ENCODE measurements at regions not wholly inside any gene's neighbourhood (a gene's known extent, or its start where the extent isn't known, plus 50 kb on each side); places are given as distances from the start of the nearest gene placed in this dataset.

GRCh38 chr3:24683090-24683489 lies 188.4 kb upstream of the THRB start:
- H3K4me3 ChIP-seq (ENCODE audit: control insufficient read depth in 1 of 7, extremely low read depth in 1 of 7, insufficient read depth in 4 of 7, low read depth in 2 of 7, low read length in 6 of 7), result no peak overlapping the region
- peaks cover 0 to 2% (median 0%) of the 10 kb centered on the region in 5 experiments for H3K27me3 ChIP-seq (replicated peaks in 2 of 5; ENCODE audit: control insufficient read depth in 4 of 5, insufficient read depth in 5 of 5, low read length in 4 of 5)
- no peak for DNase-seq
- no peaks in the 10 kb centered on the region for H3K36me3 ChIP-seq (ENCODE audit: control insufficient read depth in 4 of 4, insufficient read depth in 4 of 4, low read length in 3 of 4)
- ChIA-PET CTCF (interaction anchor here (0.9 to 7.8 kb wide), 22 partner anchors 9 to 756 kb away, joined by 3 to 52 read pairs (median 4); no protein-coding TSS in a partner anchor), POLR2A (no interaction called here)
- WGBS (ENCODE audit: insufficient coverage), result 97% methylated on average over 4 of the region's 5 CpGs
- H3K27ac ChIP-seq (ENCODE audit: insufficient read depth in 1 of 2, low read depth in 1 of 2, low read length in 2 of 2, poor library complexity in 1 of 2, severe bottlenecking in 2 of 2), result no peak overlapping the region
- H3K9me3 ChIP-seq (ENCODE audit: control extremely low read depth in 1 of 5, control insufficient read depth in 4 of 5, insufficient read depth in 2 of 5, low read depth in 1 of 5, low read length in 4 of 5), result no peaks in the 10 kb centered on the region
- H3K4me1 ChIP-seq (ENCODE audit: control extremely low read depth in 1 of 4, control insufficient read depth in 4 of 4, insufficient read depth in 4 of 4, low read length in 3 of 4), result peaks cover 0 to 40% (median 28%) of the 10 kb centered on the region in 4 experiments

GRCh38 chr3:24683633-24684384 lies 189.2 kb upstream of the THRB start:
- peaks cover 0 to 33% (median 22%) of the 10 kb centered on the region in 4 experiments for H3K4me1 ChIP-seq (ENCODE audit: control extremely low read depth in 1 of 4, control insufficient read depth in 4 of 4, insufficient read depth in 4 of 4, low read length in 3 of 4)
- H3K36me3 ChIP-seq (ENCODE audit: control insufficient read depth in 4 of 4, insufficient read depth in 4 of 4, low read length in 3 of 4), result no peaks in the 10 kb centered on the region
- H3K27ac ChIP-seq (ENCODE audit: insufficient read depth in 1 of 2, low read depth in 1 of 2, low read length in 2 of 2, poor library complexity in 1 of 2, severe bottlenecking in 2 of 2), result no peak overlapping the region
- H3K27me3 ChIP-seq (replicated peaks in 2 of 5; ENCODE audit: control insufficient read depth in 4 of 5, insufficient read depth in 5 of 5, low read length in 4 of 5), result peaks cover 0 to 5% (median 0%) of the 10 kb centered on the region in 5 experiments
- DNase-seq, result peak; percentile 74 to 86 (median 79)
- ChIA-PET CTCF (interaction anchor here (0.7 to 7.8 kb wide), 25 partner anchors 9 to 909 kb away, joined by 3 to 52 read pairs (median 4); no protein-coding TSS in a partner anchor), POLR2A (interaction anchor here (0.6 kb wide), 1 partner anchor 31 kb away, joined by 4 read pairs; no protein-coding TSS in a partner anchor)
- H3K9me3 ChIP-seq (ENCODE audit: control extremely low read depth in 1 of 5, control insufficient read depth in 4 of 5, insufficient read depth in 2 of 5, low read depth in 1 of 5, low read length in 4 of 5), result no peaks in the 10 kb centered on the region
- 50% methylated on average over 4 of the region's 6 CpGs for WGBS (ENCODE audit: insufficient coverage)
- H3K4me3 ChIP-seq (ENCODE audit: control insufficient read depth in 1 of 7, extremely low read depth in 1 of 7, insufficient read depth in 4 of 7, low read depth in 2 of 7, low read length in 6 of 7), result no peak overlapping the region

GRCh38 chr3:24684506-24685023 lies 189.9 kb upstream of the THRB start:
- POLR2A ChIA-PET, result no interaction called here

GRCh38 chr3:24686808-24687207 lies 192.2 kb upstream of the THRB start:
- Histone ChIP-seq H3K27me3 (replicated peaks in 2 of 5; ENCODE audit: control insufficient read depth in 4 of 5, insufficient read depth in 5 of 5, low read length in 4 of 5) (peaks cover 0 to 6% (median 0%) of the 10 kb centered on the region in 5 experiments), H3K27ac (ENCODE audit: insufficient read depth in 1 of 2, low read depth in 1 of 2, low read length in 2 of 2, poor library complexity in 1 of 2, severe bottlenecking in 2 of 2) (no peak overlapping the region), H3K4me1 (ENCODE audit: control extremely low read depth in 1 of 4, control insufficient read depth in 4 of 4, insufficient read depth in 4 of 4, low read length in 3 of 4) (peaks cover 0 to 21% (median 14%) of the 10 kb centered on the region in 4 experiments), H3K4me3 (ENCODE audit: control insufficient read depth in 1 of 7, extremely low read depth in 1 of 7, insufficient read depth in 4 of 7, low read depth in 2 of 7, low read length in 6 of 7) (peak overlapping the region in 2 of 7 experiments; percentile 46 to 66), H3K36me3 (ENCODE audit: control insufficient read depth in 4 of 4, insufficient read depth in 4 of 4, low read length in 3 of 4) (no peaks in the 10 kb centered on the region), H3K9me3 (ENCODE audit: control extremely low read depth in 1 of 5, control insufficient read depth in 4 of 5, insufficient read depth in 2 of 5, low read depth in 1 of 5, low read length in 4 of 5) (no peaks in the 10 kb centered on the region)
- ChIA-PET POLR2A (no interaction called here), CTCF (interaction anchor here (1.0 to 2.7 kb wide), 5 partner anchors 8 to 690 kb away, joined by 3 to 6 read pairs (median 3); no protein-coding TSS in a partner anchor)
- no CpG with 5 or more reads among the region's 1 CpG for WGBS (ENCODE audit: insufficient coverage)
- DNase-seq, result peak; percentile 74 to 94 (median 93)

More at GRCh38 chr3:24684506-24685023, 189.9 kb upstream of the THRB start:
- no peak for DNase-seq
- Histone ChIP-seq H3K4me3 (ENCODE audit: control insufficient read depth in 1 of 7, extremely low read depth in 1 of 7, insufficient read depth in 4 of 7, low read depth in 2 of 7, low read length in 6 of 7) (no peak overlapping the region), H3K27ac (ENCODE audit: insufficient read depth in 1 of 2, low read depth in 1 of 2, low read length in 2 of 2, poor library complexity in 1 of 2, severe bottlenecking in 2 of 2) (no peak overlapping the region), H3K9me3 (ENCODE audit: control extremely low read depth in 1 of 5, control insufficient read depth in 4 of 5, insufficient read depth in 2 of 5, low read depth in 1 of 5, low read length in 4 of 5) (no peaks in the 10 kb centered on the region), H3K36me3 (ENCODE audit: control insufficient read depth in 4 of 4, insufficient read depth in 4 of 4, low read length in 3 of 4) (no peaks in the 10 kb centered on the region), H3K4me1 (ENCODE audit: control extremely low read depth in 1 of 4, control insufficient read depth in 4 of 4, insufficient read depth in 4 of 4, low read length in 3 of 4) (peaks cover 0 to 27% (median 18%) of the 10 kb centered on the region in 4 experiments), H3K27me3 (replicated peaks in 2 of 5; ENCODE audit: control insufficient read depth in 4 of 5, insufficient read depth in 5 of 5, low read length in 4 of 5) (peaks cover 0 to 8% (median 0%) of the 10 kb centered on the region in 5 experiments)
- WGBS (ENCODE audit: insufficient coverage), result no CpG with 5 or more reads among the region's 6 CpGs
- CTCF ChIA-PET, result interaction anchor here (0.7 to 7.8 kb wide), 16 partner anchors 10 to 908 kb away, joined by 3 to 52 read pairs (median 5); no protein-coding TSS in a partner anchor

- WGBS (ENCODE audit: insufficient coverage), result 100% methylated on average over 6 of the region's 7 CpGs
- CTCF ChIA-PET, result interaction anchor here (1.5 to 2.7 kb wide), 2 partner anchors 9 to 688 kb away, joined by 4 to 6 read pairs; no protein-coding TSS in a partner anchor
- Histone ChIP-seq H3K36me3 (ENCODE audit: control insufficient read depth in 4 of 4, insufficient read depth in 4 of 4, low read length in 3 of 4) (no peaks in the 10 kb centered on the region), H3K27ac (ENCODE audit: insufficient read depth in 1 of 2, low read depth in 1 of 2, low read length in 2 of 2, poor library complexity in 1 of 2, severe bottlenecking in 2 of 2) (no peak overlapping the region), H3K4me1 (ENCODE audit: control extremely low read depth in 1 of 4, control insufficient read depth in 4 of 4, insufficient read depth in 4 of 4, low read length in 3 of 4) (peaks cover 0 to 21% (median 14%) of the 10 kb centered on the region in 4 experiments), H3K9me3 (ENCODE audit: control extremely low read depth in 1 of 5, control insufficient read depth in 4 of 5, insufficient read depth in 2 of 5, low read depth in 1 of 5, low read length in 4 of 5) (no peaks in the 10 kb centered on the region), H3K27me3 (replicated peaks in 2 of 5; ENCODE audit: control insufficient read depth in 4 of 5, insufficient read depth in 5 of 5, low read length in 4 of 5) (peaks cover 0 to 6% (median 0%) of the 10 kb centered on the region in 5 experiments), H3K4me3 (ENCODE audit: control insufficient read depth in 1 of 7, extremely low read depth in 1 of 7, insufficient read depth in 4 of 7, low read depth in 2 of 7, low read length in 6 of 7) (no peak overlapping the region)
- no peak for DNase-seq
- POLR2A ChIA-PET, result no interaction called here
Measured at GRCh38 chr3:24687671-24688070, 193.0 kb upstream of the THRB start.

GRCh38 chr3:24688446-24689148 lies 193.9 kb upstream of the THRB start:
- WGBS (ENCODE audit: insufficient coverage), result 100% methylated on average over 1 of the region's 2 CpGs
- ChIA-PET POLR2A (interaction anchor here (0.6 kb wide), 1 partner anchor 782 kb away, joined by 3 read pairs; no protein-coding TSS in a partner anchor), CTCF (interaction anchor here (2.7 kb wide), 1 partner anchor 10 kb away, joined by 6 read pairs; no protein-coding TSS in a partner anchor)
- H3K4me1 ChIP-seq (ENCODE audit: control extremely low read depth in 1 of 4, control insufficient read depth in 4 of 4, insufficient read depth in 4 of 4, low read length in 3 of 4), result peaks cover 0 to 21% (median 14%) of the 10 kb centered on the region in 4 experiments
- peaks cover 0 to 6% (median 0%) of the 10 kb centered on the region in 5 experiments for H3K27me3 ChIP-seq (replicated peaks in 2 of 5; ENCODE audit: control insufficient read depth in 4 of 5, insufficient read depth in 5 of 5, low read length in 4 of 5)
- no peaks in the 10 kb centered on the region for H3K9me3 ChIP-seq (ENCODE audit: control extremely low read depth in 1 of 5, control insufficient read depth in 4 of 5, insufficient read depth in 2 of 5, low read depth in 1 of 5, low read length in 4 of 5)
- no peak for DNase-seq
- H3K27ac ChIP-seq (ENCODE audit: insufficient read depth in 1 of 2, low read depth in 1 of 2, low read length in 2 of 2, poor library complexity in 1 of 2, severe bottlenecking in 2 of 2), result no peak overlapping the region
- H3K36me3 ChIP-seq (ENCODE audit: control insufficient read depth in 4 of 4, insufficient read depth in 4 of 4, low read length in 3 of 4), result no peaks in the 10 kb centered on the region
- no peak overlapping the region for H3K4me3 ChIP-seq (ENCODE audit: control insufficient read depth in 1 of 7, extremely low read depth in 1 of 7, insufficient read depth in 4 of 7, low read depth in 2 of 7, low read length in 6 of 7)
